ENCODE measurements at regions not wholly inside any gene's neighbourhood (a gene's known extent, or its start where the extent isn't known, plus 50 kb on each side); places are given as distances from the start of the nearest gene placed in this dataset.
A peak's percentile ranks its signal among the peaks of the same experiment; 100 is the strongest.

DNA sequence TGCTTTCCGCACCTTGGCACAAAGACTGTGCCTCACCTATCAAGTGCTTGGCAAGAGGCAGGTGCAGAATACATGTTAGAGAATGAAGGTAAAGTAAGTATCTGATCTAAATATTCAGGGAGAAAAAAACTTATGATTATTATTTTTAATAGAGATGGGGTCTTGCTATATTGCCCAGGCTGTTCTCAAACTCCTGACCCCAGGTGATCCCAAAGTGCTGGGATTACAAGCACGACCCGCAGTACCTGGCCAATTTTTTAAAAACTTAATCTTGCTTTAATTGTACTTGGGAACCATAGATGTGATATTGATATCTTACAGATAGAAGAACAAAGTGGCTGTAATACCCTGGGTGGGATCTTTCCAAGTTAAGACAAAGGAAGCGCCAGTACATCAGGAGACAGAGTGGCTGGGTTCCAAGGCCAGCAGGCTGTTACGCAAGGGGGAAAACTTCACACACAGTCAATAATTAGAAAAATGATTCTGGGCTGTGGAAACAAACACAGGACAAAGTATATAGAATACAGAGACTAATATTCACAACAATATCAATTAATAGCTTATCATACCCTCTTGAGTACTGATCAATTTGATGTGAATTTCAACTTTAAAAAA, 58.6 kb upstream of the ATP1A1 start (continued):
- no peak for TF ChIP-seq ZBTB7A (CRISPR knock-in tag; IDR thresholded peaks at IDR 0.05)
- TF ChIP-seq ZNF589 (CRISPR knock-in tag; conservative IDR thresholded peaks at IDR 0.05): no peak
- TF ChIP-seq ZSCAN12 (CRISPR knock-in tag; IDR thresholded peaks at IDR 0.05): no peak
- TF ChIP-seq, protein P1, sequence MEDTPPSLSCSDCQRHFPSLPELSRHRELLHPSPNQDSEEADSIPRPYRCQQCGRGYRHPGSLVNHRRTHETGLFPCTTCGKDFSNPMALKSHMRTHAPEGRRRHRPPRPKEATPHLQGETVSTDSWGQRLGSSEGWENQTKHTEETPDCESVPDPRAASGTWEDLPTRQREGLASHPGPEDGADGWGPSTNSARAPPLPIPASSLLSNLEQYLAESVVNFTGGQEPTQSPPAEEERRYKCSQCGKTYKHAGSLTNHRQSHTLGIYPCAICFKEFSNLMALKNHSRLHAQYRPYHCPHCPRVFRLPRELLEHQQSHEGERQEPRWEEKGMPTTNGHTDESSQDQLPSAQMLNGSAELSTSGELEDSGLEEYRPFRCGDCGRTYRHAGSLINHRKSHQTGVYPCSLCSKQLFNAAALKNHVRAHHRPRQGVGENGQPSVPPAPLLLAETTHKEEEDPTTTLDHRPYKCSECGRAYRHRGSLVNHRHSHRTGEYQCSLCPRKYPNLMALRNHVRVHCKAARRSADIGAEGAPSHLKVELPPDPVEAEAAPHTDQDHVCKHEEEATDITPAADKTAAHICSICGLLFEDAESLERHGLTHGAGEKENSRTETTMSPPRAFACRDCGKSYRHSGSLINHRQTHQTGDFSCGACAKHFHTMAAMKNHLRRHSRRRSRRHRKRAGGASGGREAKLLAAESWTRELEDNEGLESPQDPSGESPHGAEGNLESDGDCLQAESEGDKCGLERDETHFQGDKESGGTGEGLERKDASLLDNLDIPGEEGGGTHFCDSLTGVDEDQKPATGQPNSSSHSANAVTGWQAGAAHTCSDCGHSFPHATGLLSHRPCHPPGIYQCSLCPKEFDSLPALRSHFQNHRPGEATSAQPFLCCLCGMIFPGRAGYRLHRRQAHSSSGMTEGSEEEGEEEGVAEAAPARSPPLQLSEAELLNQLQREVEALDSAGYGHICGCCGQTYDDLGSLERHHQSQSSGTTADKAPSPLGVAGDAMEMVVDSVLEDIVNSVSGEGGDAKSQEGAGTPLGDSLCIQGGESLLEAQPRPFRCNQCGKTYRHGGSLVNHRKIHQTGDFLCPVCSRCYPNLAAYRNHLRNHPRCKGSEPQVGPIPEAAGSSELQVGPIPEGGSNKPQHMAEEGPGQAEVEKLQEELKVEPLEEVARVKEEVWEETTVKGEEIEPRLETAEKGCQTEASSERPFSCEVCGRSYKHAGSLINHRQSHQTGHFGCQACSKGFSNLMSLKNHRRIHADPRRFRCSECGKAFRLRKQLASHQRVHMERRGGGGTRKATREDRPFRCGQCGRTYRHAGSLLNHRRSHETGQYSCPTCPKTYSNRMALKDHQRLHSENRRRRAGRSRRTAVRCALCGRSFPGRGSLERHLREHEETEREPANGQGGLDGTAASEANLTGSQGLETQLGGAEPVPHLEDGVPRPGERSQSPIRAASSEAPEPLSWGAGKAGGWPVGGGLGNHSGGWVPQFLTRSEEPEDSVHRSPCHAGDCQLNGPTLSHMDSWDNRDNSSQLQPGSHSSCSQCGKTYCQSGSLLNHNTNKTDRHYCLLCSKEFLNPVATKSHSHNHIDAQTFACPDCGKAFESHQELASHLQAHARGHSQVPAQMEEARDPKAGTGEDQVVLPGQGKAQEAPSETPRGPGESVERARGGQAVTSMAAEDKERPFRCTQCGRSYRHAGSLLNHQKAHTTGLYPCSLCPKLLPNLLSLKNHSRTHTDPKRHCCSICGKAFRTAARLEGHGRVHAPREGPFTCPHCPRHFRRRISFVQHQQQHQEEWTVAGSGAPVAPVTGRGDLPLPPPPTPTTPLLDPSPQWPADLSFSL (CRISPR knock-in tag; IDR thresholded peaks at IDR 0.05): no peak
- no peak for TF ChIP-seq ZNF747 (CRISPR knock-in tag; IDR thresholded peaks at IDR 0.05; ENCODE audit: borderline replicate concordance)
- TF ChIP-seq SPEN (CRISPR knock-in tag; IDR thresholded peaks at IDR 0.05; ENCODE audit: low read depth): no peak
- no peak for TF ChIP-seq ZNF737 (CRISPR knock-in tag; IDR thresholded peaks at IDR 0.05; ENCODE audit: borderline replicate concordance)
- TF ChIP-seq RBAK (CRISPR knock-in tag; IDR thresholded peaks at IDR 0.05): no peak
- TF ChIP-seq, protein P2, sequence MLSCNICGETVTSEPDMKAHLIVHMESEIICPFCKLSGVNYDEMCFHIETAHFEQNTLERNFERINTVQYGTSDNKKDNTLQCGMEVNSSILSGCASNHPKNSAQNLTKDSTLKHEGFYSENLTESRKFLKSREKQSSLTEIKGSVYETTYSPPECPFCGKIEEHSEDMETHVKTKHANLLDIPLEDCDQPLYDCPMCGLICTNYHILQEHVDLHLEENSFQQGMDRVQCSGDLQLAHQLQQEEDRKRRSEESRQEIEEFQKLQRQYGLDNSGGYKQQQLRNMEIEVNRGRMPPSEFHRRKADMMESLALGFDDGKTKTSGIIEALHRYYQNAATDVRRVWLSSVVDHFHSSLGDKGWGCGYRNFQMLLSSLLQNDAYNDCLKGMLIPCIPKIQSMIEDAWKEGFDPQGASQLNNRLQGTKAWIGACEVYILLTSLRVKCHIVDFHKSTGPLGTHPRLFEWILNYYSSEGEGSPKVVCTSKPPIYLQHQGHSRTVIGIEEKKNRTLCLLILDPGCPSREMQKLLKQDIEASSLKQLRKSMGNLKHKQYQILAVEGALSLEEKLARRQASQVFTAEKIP (CRISPR knock-in tag; IDR thresholded peaks at IDR 0.05; ENCODE audit: borderline replicate concordance): no peak
- no peak for TF ChIP-seq MIER2 (CRISPR knock-in tag; IDR thresholded peaks at IDR 0.05)
- TF ChIP-seq FOXC1 (CRISPR knock-in tag; IDR thresholded peaks at IDR 0.05; ENCODE audit: borderline replicate concordance): no peak
- TF ChIP-seq, protein P3, sequence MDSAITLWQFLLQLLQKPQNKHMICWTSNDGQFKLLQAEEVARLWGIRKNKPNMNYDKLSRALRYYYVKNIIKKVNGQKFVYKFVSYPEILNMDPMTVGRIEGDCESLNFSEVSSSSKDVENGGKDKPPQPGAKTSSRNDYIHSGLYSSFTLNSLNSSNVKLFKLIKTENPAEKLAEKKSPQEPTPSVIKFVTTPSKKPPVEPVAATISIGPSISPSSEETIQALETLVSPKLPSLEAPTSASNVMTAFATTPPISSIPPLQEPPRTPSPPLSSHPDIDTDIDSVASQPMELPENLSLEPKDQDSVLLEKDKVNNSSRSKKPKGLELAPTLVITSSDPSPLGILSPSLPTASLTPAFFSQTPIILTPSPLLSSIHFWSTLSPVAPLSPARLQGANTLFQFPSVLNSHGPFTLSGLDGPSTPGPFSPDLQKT (CRISPR knock-in tag; IDR thresholded peaks at IDR 0.05; ENCODE audit: borderline replicate concordance): no peak
- TF ChIP-seq, protein P4, sequence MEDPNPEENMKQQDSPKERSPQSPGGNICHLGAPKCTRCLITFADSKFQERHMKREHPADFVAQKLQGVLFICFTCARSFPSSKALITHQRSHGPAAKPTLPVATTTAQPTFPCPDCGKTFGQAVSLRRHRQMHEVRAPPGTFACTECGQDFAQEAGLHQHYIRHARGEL (CRISPR knock-in tag; IDR thresholded peaks at IDR 0.05): no peak
- peak; percentile 58; the same call in 1 of the 2 replicates for TF ChIP-seq RARA (CRISPR knock-in tag; IDR thresholded peaks at IDR 0.05)
- no peak for TF ChIP-seq PTBP1 (IDR thresholded peaks at IDR 0.05; ENCODE audit: low read depth, low read length, poor library complexity, severe bottlenecking)
- TF ChIP-seq CREB1 (IDR thresholded peaks at IDR 0.05): no peak
- TF ChIP-seq CREB1 (CRISPR knock-in tag; IDR thresholded peaks at IDR 0.05): 0 out of 2 replicates have a peak, but pooled peaks have one; percentile 30
- no peak for TF ChIP-seq ZNF460 (CRISPR knock-in tag; IDR thresholded peaks at IDR 0.05; ENCODE audit: borderline replicate concordance)
- TF ChIP-seq, protein P5, sequence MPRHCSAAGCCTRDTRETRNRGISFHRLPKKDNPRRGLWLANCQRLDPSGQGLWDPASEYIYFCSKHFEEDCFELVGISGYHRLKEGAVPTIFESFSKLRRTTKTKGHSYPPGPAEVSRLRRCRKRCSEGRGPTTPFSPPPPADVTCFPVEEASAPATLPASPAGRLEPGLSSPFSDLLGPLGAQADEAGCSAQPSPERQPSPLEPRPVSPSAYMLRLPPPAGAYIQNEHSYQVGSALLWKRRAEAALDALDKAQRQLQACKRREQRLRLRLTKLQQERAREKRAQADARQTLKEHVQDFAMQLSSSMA (CRISPR knock-in tag; IDR thresholded peaks at IDR 0.05): no peak
- no peak for TF ChIP-seq SNRNP70 (IDR thresholded peaks at IDR 0.05; ENCODE audit: low read depth, low read length)
